Fibroblast of lung (primary cell): ENCODE measurements at regions not wholly inside any gene's neighbourhood (a gene's known extent, or its start where the extent isn't known, plus 50 kb on each side); places are given as distances from the start of the nearest gene placed in this dataset.

Source experiments
- CTCF ChIP-seq, 2 donors: IDR thresholded peaks in 1 of 2; conservative IDR thresholded peaks in 1 of 2; 1 replicate in 1 of 2; 2 replicates in 1 of 2; pipeline ENCODE4 v1.5.1; 2011 to 2012; ENCODE audit warnings: low read length in 2 of 2, control low read depth in 1 of 2, inconsistent platforms in 1 of 2, low read depth in 1 of 2, mild to moderate bottlenecking in 1 of 2
- EZH2 ChIP-seq: IDR thresholded peaks from 2 replicates; pipeline ENCODE4 v1.5.1; 2012; ENCODE audit warnings: low read length, control low read depth, mild to moderate bottlenecking; ENCODE audit errors: missing control alignments

- TF ChIP-seq CTCF (conservative IDR thresholded peaks at IDR 0.05 in 1 of 2, IDR thresholded peaks at IDR 0.05 in 1 of 2; ENCODE audit: low read depth in 1 of 2, low read length in 2 of 2) (no peak), EZH2 (no peak)
These were observed 281.7 kb downstream of the CHM start for GRCh38 chrX:85765651-85766050.
